ENCODE measurements at regions not wholly inside any gene's neighbourhood (a gene's known extent, or its start where the extent isn't known, plus 50 kb on each side); places are given as distances from the start of the nearest gene placed in this dataset.
"Not testable (repeated sequence)": the region's sequence is repeated elsewhere in the genome, so short reads cannot be mapped to it uniquely, and the experiment has no call there.

DNA sequence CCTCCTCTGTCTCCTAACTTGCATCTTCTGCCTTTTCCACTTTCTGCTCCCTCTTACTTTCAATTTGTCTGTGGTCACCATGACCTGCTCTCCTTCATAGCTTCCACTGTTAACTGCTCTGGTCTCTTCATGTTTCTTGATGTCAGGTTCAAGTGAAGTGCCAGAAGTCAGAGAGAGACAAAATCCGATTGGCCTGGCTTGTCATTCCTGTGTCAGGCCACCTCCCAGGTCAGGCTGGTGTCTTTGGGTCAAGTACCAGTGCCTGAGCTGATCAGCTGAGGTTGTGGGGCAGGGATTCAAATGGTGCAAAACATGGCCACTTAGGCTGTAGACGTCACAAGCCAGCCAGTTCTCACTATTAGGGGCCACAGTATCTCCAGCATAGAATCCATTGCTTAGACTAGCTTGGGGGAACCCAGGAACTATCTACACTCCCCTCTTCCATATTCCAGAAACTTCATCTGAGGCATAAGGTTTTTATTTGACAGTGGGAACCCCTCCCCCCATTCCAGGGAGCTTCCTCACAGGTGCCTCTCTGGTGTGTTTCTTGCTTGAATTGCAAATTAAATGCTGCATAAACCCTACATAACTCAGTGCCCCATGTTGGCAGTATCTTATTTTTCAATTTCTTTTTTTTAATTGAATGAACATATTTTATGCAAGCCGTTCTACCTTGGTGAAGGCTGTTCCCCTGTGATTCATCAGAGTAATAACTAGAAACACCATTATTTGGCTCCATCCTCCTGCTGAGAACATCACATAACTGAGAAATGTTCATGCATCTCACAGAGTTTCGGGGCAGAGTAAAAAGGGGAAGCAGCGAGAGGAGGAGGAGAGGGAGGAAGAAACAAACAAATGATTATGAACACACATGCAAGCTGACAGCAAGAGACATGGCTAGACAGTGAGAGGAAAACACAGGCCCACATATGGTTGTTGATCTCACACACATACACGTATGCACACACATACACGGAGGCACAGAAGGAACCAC lies 175.8 kb downstream of the TLE3 start:
- DNase-seq (ENCODE audit: low spot score), result peak; percentile 62

DNA sequence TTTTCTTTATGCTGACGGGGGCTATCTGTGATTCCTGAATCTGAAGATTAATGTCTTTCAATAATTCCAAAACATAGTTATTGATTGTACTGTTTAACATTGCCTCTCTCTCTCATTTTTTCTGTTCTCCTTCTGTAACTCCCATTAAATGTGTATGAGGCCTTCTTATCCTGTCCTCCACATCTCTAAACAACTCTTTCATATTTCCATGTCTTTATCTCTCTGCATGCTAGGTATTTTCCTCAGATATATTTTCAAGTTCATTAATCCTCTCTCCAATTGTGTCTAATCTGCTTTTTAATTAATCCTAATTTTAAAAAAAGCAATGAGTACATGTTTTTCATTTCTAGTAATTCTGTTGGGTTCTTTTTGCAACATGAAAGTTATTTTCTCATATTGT lies 173.2 kb downstream of the TLE3 start:
- DNase-seq (ENCODE audit: low spot score), result no peak

DNA sequence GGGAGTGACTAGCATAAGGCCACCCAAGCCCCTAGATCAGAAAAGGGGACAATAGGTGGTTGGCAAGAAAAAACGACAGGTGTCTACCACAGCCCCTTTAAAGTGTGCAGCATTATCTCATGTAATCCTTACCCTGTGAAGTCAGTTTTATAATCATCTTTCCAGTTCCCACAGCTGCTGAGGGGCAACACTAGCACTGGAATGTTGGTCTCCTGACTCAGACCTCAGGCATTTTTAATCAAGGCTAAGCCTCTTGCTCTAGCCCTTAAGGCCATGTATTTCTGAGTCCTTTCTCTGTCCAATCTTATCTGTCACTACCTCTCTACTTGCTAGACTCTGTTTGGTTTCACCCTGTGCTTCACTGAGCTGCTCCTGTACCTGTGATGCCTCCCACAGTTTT lies 171.7 kb downstream of the TLE3 start:
- no peak for DNase-seq (ENCODE audit: low spot score)

DNA sequence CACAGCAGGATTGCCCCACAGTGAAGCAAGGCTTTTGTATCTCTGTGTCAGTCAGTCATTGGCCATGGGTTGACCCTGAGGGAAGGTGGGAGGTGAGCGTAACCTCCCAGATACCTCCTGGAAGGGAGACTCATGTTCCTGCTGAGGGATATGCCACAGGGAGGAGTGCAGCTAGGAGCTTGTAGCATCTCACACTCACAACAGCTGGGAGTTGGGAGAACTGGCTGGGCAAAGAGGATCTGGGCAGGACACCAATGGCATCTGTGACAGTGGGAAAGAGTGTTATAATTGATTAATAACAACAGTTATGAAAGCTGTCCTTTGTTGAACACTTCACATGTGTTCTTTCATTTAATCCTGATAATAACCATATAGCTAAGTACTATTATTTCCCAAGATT lies 171.0 kb downstream of the TLE3 start:
- DNase-seq (ENCODE audit: low spot score), result no peak

DNA sequence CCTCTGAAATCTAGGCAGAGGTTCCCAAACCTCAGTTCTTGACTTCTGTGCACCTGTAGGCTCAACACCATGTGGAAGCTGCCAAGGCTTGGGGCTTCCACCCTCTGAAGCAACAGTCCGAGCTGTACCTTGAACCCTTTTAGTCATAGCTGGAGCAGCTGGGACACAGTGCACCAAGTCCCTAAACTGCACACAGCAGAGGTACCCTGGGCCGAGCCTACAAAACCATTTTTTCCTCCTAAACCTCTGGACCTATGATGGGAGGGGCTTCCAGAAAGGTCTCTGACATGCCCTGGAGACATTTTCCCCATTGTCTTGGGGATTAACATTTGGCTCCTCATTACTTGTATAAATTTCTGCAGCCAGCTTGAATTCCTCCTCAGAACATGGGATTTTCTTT lies 168.8 kb downstream of the TLE3 start:
- not testable (repeated sequence) for DNase-seq (ENCODE audit: low spot score)

DNA sequence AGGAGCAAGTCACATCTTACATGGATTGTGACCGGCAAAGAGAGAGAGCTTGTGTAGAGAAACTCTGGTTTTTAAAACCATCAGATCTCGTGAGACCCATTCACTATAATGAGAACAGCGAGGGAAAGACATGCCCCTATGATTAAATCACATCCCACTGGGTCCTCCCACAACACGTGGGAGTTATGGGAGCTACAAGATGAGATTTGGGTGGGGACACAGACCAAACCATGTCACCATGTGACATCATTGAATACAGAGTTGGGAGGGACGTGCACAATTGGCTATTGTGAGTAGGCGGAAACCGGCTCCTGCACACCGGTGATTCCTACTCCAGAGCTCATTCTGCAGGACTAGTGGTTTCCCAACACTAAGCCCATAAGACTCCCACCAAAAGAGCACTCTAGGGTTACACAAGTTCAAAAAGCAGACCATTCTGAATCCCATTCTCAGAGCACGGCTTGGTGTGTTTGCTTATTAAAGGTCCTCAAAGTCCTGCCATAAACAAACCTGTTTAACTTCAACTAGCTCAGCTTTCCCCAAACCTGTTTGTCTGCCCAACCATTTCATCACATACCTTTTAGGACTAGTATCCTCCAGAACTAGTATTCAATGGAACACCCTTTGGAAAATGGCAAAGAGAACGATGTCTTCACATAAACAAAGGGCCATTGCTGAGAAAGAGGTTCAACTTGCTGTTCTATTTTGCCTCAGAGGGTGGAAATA lies 167.6 kb downstream of the TLE3 start:
- DNase-seq (ENCODE audit: low spot score), result no peak

DNA sequence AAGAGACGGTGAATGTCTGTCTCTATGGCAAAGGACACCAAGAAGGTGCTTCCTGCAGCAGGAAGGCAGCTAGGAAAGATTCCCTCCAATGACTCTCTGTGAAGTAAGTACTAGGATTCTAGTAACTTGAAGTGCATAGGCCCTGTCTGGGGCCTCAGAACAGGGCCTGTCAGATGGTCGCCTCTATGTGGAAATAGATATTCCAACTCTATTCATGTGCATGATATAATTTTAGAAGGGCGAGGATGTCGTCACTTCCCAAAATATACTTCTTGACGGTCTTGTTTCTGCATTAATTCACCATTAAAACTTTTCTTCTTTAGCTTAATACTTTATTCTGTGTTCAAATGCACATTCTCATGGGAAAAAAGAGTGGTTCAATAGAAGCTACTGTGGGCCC lies 167.0 kb downstream of the TLE3 start:
- DNase-seq (ENCODE audit: low spot score), result no peak

DNA sequence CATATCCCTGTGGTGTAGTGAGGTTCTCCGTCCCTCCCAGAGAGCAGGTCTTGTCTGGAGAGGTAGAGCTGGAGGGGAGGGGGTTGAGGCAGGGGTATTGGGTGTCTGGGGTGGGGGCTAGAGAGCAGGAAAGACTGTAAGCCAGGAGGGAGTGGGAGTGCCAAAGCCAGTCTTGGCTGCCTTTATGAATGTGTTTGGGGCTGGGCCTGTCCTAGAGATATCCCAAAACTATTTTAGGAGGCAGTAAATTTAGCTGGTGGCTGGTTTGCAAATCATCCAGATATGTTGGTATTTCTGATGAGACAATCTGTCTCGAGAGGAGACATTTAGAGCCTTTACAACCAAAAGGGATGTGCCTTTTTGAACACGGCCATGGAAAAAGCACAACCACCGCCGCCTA lies 166.6 kb downstream of the TLE3 start:
- no peak for DNase-seq (ENCODE audit: low spot score)

DNA sequence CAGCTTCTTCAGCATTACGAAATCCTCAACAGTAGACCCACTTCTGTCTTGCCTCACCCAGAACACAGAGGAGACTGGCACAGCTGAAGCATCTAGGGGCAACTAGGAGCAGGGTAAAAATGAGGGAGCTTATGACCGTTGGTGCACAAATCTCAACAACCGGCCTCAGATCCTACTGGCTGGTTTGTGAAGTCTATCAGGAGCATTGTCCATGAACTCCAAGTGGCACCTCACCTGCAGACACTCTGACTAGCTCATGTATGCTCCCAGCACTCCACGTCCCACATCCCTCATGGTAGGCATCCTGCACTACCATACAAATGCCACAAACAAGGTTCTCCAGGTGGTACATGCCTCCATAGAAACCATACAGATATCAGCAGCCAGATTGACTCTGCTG lies 163.1 kb downstream of the TLE3 start:
- DNase-seq (ENCODE audit: low spot score), result no peak

DNA sequence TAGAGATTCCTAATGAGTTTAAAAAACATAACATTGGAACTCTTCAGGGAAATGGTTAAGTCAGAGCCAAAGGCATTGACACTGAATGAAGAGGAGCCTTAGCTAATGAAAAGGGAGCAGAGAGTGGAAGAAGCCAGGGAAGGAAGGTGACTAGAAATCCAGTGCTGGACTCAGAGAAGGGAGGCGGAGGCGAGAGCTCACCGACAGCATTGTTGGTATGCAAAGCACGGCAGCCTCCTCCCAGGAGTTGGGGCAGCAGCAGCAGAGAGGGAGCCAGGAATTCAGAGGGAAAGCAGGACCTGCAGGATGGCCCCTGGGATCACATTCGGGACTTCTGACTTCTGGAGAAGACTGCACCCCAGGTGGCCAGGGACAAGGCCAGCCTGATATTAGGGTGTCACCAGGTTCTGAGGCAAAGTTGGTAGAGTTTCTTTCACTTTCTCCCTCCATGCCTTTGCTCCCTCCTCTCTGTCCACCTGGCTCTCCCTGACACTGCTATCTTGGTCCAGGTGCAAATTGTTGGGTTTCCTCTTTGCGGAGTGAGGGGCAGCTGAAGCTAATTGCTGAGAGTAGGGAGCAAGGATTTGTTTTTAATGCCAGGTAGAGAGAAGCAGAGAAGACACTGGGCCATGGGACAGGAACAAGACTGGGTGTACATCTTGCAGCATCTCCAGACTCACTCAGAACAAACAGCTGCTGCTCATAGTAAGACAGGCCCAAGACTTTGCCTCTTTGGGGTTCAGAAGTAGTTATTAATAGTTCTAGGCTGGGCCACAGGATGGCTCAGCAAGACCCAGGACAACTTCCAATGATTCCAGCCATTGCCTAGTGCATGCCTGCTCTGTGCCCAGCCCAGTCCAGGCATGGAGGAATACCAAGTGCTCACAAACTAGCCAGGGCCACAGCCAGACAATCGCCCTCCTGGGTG lies 157.9 kb downstream of the TLE3 start:
- DNase-seq (ENCODE audit: low spot score), result no peak

DNA sequence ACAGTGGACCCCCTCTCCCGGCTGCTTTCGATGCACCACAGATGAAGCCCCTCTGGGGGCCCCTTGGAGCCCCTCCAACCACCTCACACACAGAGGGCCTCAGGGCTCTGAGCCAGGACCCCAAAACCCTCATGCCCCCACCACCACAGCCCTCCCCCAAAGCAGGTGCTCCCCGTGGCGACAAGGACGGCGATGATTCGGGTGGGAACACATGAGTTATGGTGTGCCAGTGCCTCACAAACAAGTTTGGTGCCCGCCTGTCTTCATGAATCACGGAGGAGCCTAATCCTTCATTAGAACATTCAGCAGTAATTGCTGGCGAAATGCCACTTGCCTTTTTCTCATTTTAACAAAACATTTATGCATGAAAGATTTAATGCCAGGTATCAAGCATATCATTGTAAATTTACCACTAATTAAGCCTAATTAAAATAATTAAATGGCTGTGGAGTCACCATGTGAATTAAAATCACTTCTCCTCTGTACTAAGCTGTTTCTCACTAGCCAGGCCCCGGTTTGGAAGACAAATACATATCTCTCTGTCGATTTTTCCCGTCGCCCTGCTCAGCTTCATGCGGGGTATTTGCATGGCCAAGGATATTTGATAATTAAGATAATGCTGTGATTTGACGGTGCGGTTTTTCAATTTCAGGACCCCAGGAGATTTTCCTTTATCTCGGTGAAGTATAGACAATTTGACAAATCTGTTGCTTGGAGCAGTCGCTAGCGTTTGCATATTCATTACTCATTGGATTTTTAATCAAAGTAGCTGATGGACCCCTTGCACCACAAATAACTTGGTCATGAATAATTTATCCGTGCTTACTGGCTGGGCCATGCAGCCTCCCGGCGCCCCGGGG lies 157.0 kb downstream of the TLE3 start:
- DNase-seq (ENCODE audit: low spot score), result no peak

DNA sequence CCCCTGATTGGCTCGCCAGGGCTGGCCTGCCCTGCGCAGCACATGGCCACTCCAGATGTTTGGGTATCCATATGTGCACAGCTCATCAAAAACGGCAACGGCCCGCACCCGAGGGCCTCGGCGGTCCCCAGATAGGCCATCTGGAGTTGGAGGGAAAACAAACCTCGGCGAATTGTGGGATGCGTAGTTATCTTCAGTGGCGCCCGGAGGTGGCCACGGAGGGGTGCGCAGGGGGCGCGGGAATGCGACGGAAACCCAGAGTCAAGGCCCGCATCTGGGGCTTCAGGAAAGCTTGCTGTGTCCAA lies 156.5 kb downstream of the TLE3 start:
- no peak for DNase-seq (ENCODE audit: low spot score)

DNA sequence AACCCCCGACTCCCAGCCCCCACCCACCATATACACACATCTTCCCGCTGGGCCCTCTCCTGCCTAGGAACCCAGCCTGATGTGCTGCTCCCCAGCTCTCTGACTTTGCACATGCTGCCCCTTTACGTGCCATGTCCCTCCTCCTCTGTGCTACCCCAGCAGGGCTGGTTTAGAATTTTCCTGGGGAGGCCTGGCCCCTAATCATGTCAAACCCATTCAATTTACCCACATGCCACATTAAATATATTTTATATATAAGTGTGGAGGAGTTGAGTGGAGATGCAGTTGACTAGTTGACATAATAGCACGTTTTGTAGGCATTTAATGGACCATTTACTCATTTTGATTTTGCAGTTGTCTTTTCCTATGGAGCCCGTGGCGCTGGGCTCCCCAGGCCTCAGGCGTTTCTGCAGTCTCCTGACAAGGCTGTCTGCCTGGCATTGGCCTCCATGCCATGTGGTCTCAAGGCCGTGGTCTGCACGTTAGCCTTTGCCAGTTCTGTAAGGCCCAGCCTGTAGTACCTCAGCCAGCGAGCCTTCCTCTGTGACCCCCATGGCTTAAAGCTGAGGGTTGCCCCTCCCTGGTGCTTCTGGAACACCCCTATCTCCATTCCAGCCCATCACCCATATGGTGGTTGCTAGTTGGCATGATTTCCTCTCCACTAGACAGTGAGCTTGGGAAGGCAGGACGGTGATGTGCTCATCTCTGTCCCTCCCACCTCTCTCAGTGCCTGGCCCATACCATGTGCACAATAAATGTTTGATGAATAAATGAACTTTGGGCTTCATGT lies 155.8 kb downstream of the TLE3 start:
- DNase-seq (ENCODE audit: low spot score), result no peak

DNA sequence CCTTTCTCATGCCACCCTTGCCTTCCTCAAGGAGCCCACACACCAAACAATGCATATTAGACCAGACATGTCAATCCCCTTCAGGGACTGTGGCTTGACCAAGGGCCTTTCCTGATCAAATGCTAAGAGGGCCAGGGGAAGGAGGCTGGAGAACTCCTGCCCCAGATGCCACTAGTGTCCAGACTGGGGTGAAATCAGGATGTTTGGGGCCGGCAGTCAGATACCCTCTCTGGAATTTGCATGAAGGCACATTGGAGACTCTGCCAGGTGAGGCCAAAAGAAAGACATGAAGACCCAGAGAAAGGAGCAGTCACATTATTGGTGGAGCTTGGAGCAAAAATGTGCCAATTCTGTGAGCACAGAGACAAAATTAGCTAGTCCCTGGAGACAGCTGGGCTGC lies 154.1 kb downstream of the TLE3 start:
- DNase-seq (ENCODE audit: low spot score), result no peak

DNA sequence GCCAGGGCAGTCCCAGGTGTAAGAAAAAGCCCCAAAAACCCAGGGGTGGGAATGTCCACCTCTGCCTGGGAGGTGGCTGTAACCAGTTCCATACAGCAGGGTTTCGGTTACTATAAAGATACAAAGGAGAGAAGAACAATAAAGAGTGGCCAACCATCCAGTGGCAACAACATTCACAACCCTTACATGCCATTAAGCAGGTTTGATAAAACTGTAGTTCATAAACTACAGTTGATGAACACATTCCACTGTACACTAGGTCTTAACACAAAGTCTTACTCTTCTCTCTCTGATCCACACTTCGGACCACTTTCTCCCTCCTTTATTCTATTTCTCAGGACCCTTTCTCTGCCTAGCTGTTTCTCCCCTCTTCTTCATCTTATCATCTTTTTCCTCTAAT lies 152.0 kb downstream of the TLE3 start:
- DNase-seq (ENCODE audit: low spot score), result no peak

DNA sequence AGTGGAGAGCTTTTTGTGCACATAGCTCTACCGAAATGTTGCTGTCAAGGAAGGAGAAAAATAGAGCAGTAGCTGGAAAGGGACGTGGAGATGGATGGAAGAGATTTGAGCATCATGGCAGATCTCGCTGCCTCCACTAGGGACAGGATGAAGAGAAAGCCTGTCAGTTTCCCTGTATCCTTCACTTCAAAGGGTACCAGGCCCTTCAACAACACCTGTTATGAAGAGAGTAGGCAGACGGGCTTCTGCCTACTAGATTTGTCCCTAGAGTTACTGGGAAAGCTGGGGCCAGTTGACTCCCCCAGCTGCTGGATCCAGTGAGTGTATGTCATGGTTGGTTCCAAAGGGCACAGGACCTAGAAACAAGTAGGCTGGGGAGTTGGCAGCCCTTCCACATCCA lies 150.8 kb downstream of the TLE3 start:
- no peak for DNase-seq (ENCODE audit: low spot score)

DNA sequence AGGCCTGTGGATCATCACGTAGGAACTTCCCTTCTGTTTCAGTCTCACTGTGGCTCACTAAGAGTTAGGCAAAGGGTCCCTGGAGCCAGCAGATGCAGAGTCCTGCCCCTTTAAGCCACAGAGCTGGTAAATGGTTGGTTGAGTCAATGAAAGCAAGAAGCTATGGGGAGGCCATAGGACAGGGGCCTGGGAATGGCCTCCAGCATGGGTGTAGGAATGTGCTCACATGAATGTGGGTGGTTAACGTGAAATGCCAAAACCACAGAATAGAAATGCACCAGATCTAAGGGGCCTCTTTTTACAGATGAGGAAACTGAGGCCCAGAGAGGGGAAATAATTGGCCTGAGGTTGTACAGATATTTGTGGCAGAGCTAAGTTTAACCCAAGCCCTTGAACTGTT lies 150.3 kb downstream of the TLE3 start:
- no peak for DNase-seq (ENCODE audit: low spot score)

DNA sequence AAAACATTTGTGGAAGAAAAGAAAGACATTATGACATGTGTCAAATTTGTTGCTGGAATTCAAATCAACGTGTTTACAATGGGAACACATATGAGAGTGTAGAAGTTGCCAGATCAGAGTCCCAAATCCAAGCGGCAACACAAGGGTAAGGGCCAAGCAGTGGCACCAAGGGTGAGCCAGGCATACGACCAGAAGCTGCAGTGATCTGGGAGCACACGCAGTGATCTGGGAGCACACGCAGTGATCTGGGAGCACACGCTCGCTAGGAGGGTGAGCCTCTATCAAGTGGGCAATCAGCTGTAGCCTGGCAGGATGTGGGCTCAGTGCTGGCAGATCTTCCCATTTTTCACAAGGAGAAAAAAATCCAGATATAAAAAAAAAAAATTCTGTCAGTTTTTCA lies 148.2 kb downstream of the TLE3 start:
- DNase-seq (ENCODE audit: low spot score), result no peak

DNA sequence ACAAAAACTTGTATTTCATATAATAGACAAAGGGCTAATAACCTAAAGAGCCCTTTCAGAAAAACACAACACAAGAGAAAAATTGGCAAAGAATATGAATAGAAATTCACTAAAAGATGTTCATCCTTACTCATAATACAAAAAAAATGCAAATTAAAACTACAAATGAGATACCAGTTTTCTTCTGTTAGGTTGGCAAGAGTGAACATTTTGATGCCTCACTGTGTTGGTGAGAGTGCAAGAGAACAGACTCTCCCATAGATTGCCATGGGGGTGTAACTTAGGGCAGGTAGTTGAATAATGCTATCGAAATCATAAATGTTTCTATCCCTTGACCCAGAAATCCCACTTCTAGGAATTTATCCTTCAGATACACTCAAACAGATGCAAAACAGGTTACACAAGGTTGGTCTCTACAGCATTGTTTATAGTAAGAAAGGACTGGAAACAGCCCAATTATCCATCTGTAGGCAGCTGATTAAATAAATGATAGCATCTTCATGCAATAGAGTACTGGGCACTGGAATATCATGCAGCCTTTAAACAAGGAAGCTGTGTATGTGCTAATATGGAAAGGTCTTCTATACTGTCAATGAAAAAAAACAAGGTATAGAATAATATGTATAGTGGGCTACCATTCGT lies 146.3 kb downstream of the TLE3 start:
- no peak for DNase-seq (ENCODE audit: low spot score)

DNA sequence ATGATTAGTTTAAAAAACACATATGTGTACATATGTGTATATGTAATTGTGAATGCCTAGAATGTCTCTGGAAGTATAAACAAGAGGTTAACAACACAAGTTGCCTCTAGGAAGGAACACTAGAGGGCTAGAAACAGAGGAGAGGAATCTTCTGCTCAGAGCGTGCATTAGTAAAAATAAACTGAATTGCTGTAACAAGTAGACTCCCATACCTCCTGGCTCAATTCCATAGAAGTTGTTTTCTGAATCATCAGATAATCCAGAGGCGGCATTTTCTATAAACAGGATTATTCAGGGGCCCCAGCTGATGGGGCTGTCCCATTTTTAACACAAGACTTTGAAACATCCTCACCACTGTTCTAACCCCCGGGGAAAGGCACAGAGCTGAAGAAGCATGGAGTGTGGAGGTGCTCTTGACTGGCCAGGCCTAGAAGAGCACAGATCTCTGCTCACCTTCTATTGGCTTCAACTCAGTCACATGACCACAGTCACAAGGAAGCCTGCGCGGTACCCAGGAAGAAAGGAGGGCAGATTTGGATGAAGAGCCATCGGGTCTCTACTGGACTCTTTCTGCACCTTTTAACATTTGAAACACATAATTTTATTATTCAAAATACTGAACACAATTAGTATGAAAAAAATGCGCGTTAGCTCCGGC lies 145.7 kb downstream of the TLE3 start:
- no peak for DNase-seq (ENCODE audit: low spot score)
